ENCODE measurements at regions not wholly inside any gene's neighbourhood (a gene's known extent, or its start where the extent isn't known, plus 50 kb on each side); places are given as distances from the start of the nearest gene placed in this dataset.

GRCh38 chr6:55642366-55642765, 63.4 kb upstream of the HMGCLL1 start:
- no peak for DNase-seq

GRCh38 chr6:55636406-55637102, 57.6 kb upstream of the HMGCLL1 start:
- no peak for DNase-seq

GRCh38 chr6:55633471-55633870, 54.5 kb upstream of the HMGCLL1 start:
- DNase-seq: no peak

- DNase-seq: no peak
These were observed 54.0 kb upstream of the HMGCLL1 start for GRCh38 chr6:55632953-55633352.

Measured in right lung (tissue), 2 donors.